ENCODE measurements at regions not wholly inside any gene's neighbourhood (a gene's known extent, or its start where the extent isn't known, plus 50 kb on each side); places are given as distances from the start of the nearest gene placed in this dataset.
"Not testable (repeated sequence)": the region's sequence is repeated elsewhere in the genome, so short reads cannot be mapped to it uniquely, and the experiment has no call there.

- Mint-ChIP-seq H3K36me3 (no peaks in the 10 kb centered on the region), H3K27me3 (no peaks in the 10 kb centered on the region), H3K4me1 (no peaks in the 10 kb centered on the region), H3K9me3 (peaks cover 5% of the 10 kb centered on the region), H3K27ac (no peak overlapping the region), H3K4me3 (no peak overlapping the region)
- no peak for DNase-seq
- CTCF ChIA-PET = no interaction called here
These were observed 207.7 kb downstream of the PTN start for GRCh38 chr7:137135654-137136350.

DNA sequence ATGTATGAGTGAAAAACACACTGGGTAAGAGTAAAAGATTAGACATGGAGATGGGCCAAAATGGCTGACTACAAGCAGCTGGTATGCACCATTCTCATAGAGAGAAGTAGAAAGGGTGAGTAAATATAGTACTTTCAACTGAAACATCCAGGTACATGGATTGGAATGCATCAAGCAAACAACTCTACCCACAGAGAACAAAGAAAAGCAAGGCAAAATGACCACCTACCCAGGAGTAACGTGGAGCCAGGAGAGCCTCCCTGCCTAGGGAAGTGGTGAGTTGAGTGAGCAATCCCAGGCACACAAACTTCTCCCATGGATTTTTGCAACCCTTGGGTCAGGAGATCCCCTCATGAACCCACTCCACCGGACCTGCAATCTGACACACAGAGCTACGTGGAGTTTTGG, 212.8 kb downstream of the PTN start:
- no peaks in the 10 kb centered on the region for H3K36me3 Mint-ChIP-seq
- H3K9me3 Mint-ChIP-seq = peaks cover 9% of the 10 kb centered on the region
- CTCF ChIA-PET = no interaction called here

DNA sequence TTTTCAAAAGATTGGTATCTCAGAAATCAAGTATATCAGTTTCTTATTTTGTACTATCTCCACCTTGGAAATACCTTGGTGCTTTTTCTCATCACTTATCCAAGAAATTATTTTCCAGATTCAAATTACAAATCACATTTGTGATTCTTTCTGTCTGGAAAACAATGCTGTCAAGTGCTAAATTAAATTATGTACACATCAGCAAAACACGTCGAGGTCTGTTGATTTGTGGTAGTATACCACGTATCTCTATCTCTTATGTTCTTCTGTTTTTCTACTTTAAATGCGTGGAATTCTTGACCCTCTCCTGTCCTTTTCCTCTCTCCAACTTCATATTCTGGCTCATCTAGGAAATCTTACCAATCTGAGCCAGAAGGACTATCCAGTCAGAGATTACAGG, 214.5 kb downstream of the PTN start:
- no peak overlapping the region for H3K4me3 Mint-ChIP-seq
- H3K36me3 Mint-ChIP-seq = no peaks in the 10 kb centered on the region
- no peaks in the 10 kb centered on the region for H3K27me3 Mint-ChIP-seq
- no peak for DNase-seq
- CTCF ChIA-PET = no interaction called here
- H3K27ac Mint-ChIP-seq = no peak overlapping the region
- no peaks in the 10 kb centered on the region for H3K4me1 Mint-ChIP-seq
- peaks cover 9% of the 10 kb centered on the region for H3K9me3 Mint-ChIP-seq

More for the DNA sequence above, 212.8 kb downstream of the PTN start:
- no peak for DNase-seq
- H3K4me1 Mint-ChIP-seq = no peaks in the 10 kb centered on the region
- H3K27me3 Mint-ChIP-seq = no peaks in the 10 kb centered on the region
- H3K4me3 Mint-ChIP-seq = no peak overlapping the region
- no peak overlapping the region for H3K27ac Mint-ChIP-seq

- no peak for DNase-seq
- no peak overlapping the region for H3K4me3 Mint-ChIP-seq
- CTCF ChIA-PET = no interaction called here
- H3K36me3 Mint-ChIP-seq = no peaks in the 10 kb centered on the region
- no peaks in the 10 kb centered on the region for H3K27me3 Mint-ChIP-seq
- H3K4me1 Mint-ChIP-seq = no peaks in the 10 kb centered on the region
- peaks cover 8% of the 10 kb centered on the region for H3K9me3 Mint-ChIP-seq
- H3K27ac Mint-ChIP-seq = no peak overlapping the region
These were observed 215.7 kb downstream of the PTN start for GRCh38 chr7:137127806-137128205.

DNA sequence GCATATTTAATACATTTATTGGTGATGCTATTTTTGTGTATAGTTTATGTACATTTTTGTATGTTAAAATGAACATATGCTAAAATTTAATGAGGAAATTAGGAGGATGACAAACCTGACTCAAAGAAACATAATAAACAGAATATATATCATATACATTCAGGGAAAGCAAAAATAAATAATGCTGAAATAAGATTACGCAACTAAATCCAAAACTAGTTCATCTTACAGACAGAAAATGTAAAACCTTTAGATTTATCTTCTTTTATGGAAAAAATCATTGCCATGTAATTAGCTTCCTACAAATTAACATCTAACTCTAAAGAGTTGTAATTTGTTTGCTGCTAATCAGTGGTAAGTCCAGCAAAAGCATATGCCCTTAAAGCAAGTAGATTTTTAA, 216.5 kb downstream of the PTN start:
- CTCF ChIA-PET = no interaction called here
- H3K4me3 Mint-ChIP-seq = no peak overlapping the region

DNA sequence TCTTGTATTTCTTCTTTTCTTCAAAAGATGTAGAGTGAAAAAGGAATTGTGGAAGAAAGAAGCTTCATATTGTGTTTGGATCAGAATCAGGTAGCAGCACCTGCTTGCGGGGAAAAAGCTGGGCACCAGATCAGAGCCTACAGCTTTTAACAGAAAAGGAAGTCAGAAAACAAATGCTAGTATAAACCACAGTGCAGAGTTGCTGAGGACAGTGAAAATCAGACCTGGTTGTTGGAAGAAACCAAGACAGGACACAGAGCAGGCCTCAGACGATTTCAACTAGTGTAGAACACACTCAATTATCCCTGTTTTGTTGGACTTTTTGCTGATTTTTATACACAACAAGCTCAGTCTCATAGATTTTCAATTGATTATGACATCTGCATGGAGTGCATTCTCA, 221.4 kb downstream of the PTN start:
- CTCF ChIA-PET = no interaction called here
- no peak for DNase-seq
- Mint-ChIP-seq H3K9me3 (peaks cover 3% of the 10 kb centered on the region), H3K27me3 (no peaks in the 10 kb centered on the region), H3K4me3 (no peak overlapping the region), H3K27ac (no peak overlapping the region), H3K4me1 (no peaks in the 10 kb centered on the region), H3K36me3 (no peaks in the 10 kb centered on the region)

More for the DNA sequence above, 216.5 kb downstream of the PTN start:
- no peak for DNase-seq
- Mint-ChIP-seq H3K36me3 (no peaks in the 10 kb centered on the region), H3K27me3 (no peaks in the 10 kb centered on the region), H3K27ac (no peak overlapping the region), H3K9me3 (peaks cover 10% of the 10 kb centered on the region), H3K4me1 (no peaks in the 10 kb centered on the region)

GRCh38 chr7:137120690-137121089, 222.8 kb downstream of the PTN start:
- Mint-ChIP-seq H3K4me3 (no peak overlapping the region), H3K4me1 (no peaks in the 10 kb centered on the region), H3K27ac (no peak overlapping the region), H3K27me3 (no peaks in the 10 kb centered on the region), H3K9me3 (peaks cover 3% of the 10 kb centered on the region), H3K36me3 (no peaks in the 10 kb centered on the region)
- DNase-seq = no peak
- CTCF ChIA-PET = no interaction called here

- Mint-ChIP-seq H3K27me3 (no peaks in the 10 kb centered on the region), H3K4me1 (no peaks in the 10 kb centered on the region), H3K27ac (no peak overlapping the region), H3K36me3 (no peaks in the 10 kb centered on the region), H3K9me3 (peaks cover 16% of the 10 kb centered on the region), H3K4me3 (no peak overlapping the region)
- DNase-seq = no peak
- CTCF ChIA-PET = no interaction called here
These were observed 233.0 kb downstream of the PTN start for GRCh38 chr7:137110535-137110934.

DNA sequence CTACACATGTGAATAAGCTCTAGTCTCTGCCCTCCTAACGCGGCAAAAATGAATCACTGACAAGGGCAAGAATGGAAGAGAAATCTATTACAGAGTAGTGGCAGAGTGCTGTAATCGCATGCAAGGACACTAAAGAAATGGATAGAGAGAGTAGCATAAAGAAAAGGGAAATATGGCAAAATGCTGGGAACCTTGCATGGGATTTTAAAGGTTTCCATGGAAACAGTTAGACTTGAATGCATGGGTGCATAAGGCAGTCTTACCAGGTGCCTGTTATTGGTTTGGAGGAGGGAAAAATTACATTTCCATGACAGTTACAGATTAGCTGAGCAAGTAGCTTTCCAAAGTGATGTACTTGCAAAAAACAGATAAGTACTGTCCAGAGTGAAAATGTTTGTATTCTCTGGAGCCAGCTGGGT, 233.4 kb downstream of the PTN start:
- Mint-ChIP-seq H3K27me3 (no peaks in the 10 kb centered on the region), H3K9me3 (peaks cover 18% of the 10 kb centered on the region), H3K4me1 (no peaks in the 10 kb centered on the region), H3K4me3 (no peak overlapping the region), H3K27ac (no peak overlapping the region), H3K36me3 (no peaks in the 10 kb centered on the region)
- no peak for DNase-seq
- CTCF ChIA-PET = no interaction called here

DNA sequence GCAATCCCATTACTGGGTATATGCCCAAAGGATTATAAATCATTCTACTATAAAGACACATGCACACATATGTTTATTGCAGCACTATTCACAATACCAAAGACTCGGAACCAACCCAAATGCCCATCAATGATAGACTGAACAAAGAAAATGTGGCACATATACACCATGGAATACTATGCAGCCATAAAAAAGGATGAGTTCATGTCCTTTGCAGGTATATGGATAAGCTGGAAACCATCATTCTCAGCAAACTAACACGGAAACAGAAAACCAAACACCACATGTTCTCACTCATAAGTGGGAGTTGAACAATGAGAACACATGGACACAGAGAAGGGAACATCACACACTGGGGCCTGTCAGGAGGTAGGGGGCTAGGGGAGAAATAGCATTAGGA, 235.7 kb downstream of the PTN start:
- H3K27ac Mint-ChIP-seq, H3K36me3 Mint-ChIP-seq, DNase-seq, H3K4me3 Mint-ChIP-seq, CTCF ChIA-PET, H3K27me3 Mint-ChIP-seq, H3K4me1 Mint-ChIP-seq: not testable (repeated sequence)
- H3K9me3 Mint-ChIP-seq = peaks cover 30% of the 10 kb centered on the region

DNA sequence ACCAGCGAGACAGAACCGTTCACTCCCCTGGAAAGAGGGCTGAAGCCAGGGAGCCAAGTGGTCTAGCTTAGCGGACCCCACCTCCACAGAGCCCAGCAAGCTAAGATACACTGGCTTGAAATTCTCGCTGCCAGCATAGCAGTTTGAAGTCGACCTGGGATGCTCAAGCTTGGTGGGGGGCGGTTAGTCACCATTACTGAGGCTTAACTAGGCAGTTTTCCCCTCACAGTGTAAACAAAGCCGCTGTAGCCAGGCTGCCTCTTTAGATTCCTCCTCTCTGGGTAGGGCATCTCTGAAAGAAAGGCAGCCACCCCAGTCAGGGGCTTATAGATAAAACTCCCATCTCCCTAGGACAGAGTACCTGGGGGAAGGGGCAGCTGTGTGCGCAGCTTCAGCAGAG, 235.1 kb downstream of the CHRM2 start:
- H3K9me3 Mint-ChIP-seq = peaks cover 29% of the 10 kb centered on the region
- H3K27ac Mint-ChIP-seq, H3K4me3 Mint-ChIP-seq: not testable (repeated sequence)

GRCh38 chr7:137097111-137097510, 228.7 kb downstream of the CHRM2 start:
- no peaks in the 10 kb centered on the region for H3K4me1 Mint-ChIP-seq
- no peaks in the 10 kb centered on the region for H3K36me3 Mint-ChIP-seq
- no peak overlapping the region for H3K4me3 Mint-ChIP-seq
- H3K9me3 Mint-ChIP-seq = peaks cover 25% of the 10 kb centered on the region
- H3K27ac Mint-ChIP-seq = no peak overlapping the region
- CTCF ChIA-PET = no interaction called here
- no peak for DNase-seq
- H3K27me3 Mint-ChIP-seq = no peaks in the 10 kb centered on the region

More for the DNA sequence above, 235.1 kb downstream of the CHRM2 start:
- DNase-seq, CTCF ChIA-PET, H3K27me3 Mint-ChIP-seq, H3K4me1 Mint-ChIP-seq, H3K36me3 Mint-ChIP-seq: not testable (repeated sequence)

DNA sequence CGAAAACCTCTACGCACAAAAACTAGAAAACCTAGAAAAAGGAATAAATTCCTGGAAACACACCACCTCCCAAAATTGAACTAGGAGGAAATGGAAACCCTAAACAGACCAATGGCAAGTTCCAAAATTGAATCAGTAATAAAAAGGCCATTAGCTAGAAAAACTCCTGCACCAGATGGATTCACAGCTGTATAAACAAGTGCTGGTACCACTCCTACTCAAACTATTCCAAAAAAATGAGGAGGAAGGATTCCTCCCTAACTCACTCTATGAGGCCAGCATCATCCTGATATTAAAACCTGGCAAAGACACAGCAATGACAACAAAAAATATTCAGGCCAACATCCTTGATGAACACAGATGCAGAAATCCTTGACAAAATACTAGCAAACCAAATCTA, 228.2 kb downstream of the CHRM2 start:
- H3K9me3 Mint-ChIP-seq = peaks cover 23% of the 10 kb centered on the region
- no peaks in the 10 kb centered on the region for H3K27me3 Mint-ChIP-seq
- no peaks in the 10 kb centered on the region for H3K36me3 Mint-ChIP-seq
- H3K27ac Mint-ChIP-seq = no peak overlapping the region
- DNase-seq = no peak
- H3K4me3 Mint-ChIP-seq = no peak overlapping the region
- CTCF ChIA-PET = no interaction called here
- no peaks in the 10 kb centered on the region for H3K4me1 Mint-ChIP-seq

DNA sequence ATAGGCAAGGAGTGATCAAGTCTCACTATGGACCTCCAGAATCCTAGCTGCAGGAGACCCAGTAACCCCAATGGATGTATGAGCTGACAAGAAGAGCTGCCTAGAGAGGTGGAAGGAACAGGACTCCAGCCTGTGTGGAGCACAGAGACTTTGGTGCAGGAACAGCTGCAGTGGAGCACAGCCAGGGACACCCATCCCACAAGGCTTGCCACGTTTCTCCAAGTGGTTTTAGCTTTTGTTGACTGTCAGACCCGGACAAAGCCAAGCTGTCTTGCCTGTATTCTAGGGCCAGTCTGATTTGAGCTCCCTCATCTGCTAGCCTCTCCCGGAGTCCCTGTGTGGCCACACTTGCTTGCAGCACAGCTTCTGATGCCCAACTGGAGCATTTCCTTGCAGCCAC, 224.7 kb downstream of the CHRM2 start:
- Mint-ChIP-seq H3K27ac (no peak overlapping the region), H3K27me3 (no peaks in the 10 kb centered on the region), H3K4me1 (no peaks in the 10 kb centered on the region), H3K9me3 (peaks cover 23% of the 10 kb centered on the region), H3K4me3 (no peak overlapping the region), H3K36me3 (no peaks in the 10 kb centered on the region)
- no peak for DNase-seq
- CTCF ChIA-PET = no interaction called here

GRCh38 chr7:137091396-137091795, 222.9 kb downstream of the CHRM2 start:
- Mint-ChIP-seq H3K4me1 (no peaks in the 10 kb centered on the region), H3K27me3 (no peaks in the 10 kb centered on the region), H3K4me3 (no peak overlapping the region), H3K36me3 (no peaks in the 10 kb centered on the region), H3K27ac (no peak overlapping the region), H3K9me3 (peaks cover 24% of the 10 kb centered on the region)
- CTCF ChIA-PET = no interaction called here
- no peak for DNase-seq

DNA sequence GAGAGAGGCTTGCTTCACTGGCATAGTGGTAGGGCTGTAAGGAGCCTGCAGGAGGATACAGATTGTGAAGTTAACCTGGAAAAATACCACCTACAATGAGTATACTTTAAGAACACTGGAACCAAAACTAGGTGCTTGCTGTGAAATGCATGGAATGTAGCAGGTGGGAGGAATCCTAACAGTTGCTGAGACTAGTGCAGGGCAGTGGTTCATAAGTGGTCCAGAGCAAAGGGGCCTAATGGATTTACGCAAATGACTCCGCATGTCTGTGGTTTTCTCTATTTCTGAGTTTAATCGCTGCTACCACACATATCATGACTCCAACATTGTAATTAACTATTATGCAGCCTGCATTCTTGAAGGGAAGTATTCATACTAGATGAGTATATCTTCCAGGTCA, 218.4 kb downstream of the CHRM2 start:
- no peaks in the 10 kb centered on the region for H3K27me3 Mint-ChIP-seq
- DNase-seq = no peak
- H3K36me3 Mint-ChIP-seq = no peaks in the 10 kb centered on the region
- no peak overlapping the region for H3K27ac Mint-ChIP-seq
- CTCF ChIA-PET = no interaction called here
- no peak overlapping the region for H3K4me3 Mint-ChIP-seq
- peaks cover 5% of the 10 kb centered on the region for H3K9me3 Mint-ChIP-seq
- no peaks in the 10 kb centered on the region for H3K4me1 Mint-ChIP-seq

All from activated naive CD4-positive, alpha-beta T cell treated with anti-CD3 and anti-CD28 coated beads, Interleukin-2, amount 10 ng/mL, durations not matched to agents 7 days and 5 days (primary cell).